COLO668 (cell line): ENCODE measurements at regions not wholly inside any gene's neighbourhood (a gene's known extent, or its start where the extent isn't known, plus 50 kb on each side); places are given as distances from the start of the nearest gene placed in this dataset.

ENCODE experiments used
- DNase-seq: peaks from one replicate; lab custom pipeline; 2025; ENCODE audit not compliant: unreplicated experiment; lab: John Stamatoyannopoulos, UW

DNA sequence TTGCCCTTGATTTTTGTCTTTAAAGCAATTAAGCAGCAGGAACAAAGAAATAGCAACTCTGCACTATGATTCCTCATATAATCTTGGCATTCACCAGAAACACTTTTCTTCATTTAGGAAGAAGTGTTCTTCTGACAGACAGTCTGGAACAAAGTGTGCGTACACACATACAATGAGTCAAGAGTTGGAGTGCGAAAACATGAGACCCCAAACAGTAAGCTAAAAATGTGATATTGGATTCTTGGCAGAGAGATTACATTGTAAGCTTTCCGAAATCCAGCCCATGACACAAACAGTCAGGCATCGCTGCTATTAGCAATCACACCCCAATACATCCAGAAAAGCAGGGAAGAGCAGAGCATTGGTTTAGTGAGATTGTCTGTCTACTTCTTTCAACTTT is 306.7 kb upstream of the TBC1D5 start:
- no peak for DNase-seq

DNA sequence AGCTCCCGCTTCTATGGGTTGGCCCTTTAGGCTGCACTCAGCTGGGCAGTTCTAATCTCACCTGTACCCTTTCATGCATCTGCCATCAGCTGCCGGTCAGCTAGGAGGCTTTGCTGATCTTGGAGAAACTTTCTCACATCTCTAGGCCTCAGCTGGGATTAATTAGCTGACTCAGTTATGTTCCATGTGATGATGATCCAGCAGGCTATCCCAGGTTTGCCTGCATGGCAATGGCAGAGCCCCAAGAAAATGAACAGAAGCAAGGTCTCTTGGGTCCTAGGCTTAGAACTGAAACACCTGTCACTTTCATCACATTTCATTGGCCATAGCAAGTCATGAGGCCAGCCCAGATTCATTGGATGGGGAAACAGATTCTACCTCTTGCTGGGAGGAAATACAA is 304.6 kb upstream of the TBC1D5 start:
- DNase-seq, result no peak

DNA sequence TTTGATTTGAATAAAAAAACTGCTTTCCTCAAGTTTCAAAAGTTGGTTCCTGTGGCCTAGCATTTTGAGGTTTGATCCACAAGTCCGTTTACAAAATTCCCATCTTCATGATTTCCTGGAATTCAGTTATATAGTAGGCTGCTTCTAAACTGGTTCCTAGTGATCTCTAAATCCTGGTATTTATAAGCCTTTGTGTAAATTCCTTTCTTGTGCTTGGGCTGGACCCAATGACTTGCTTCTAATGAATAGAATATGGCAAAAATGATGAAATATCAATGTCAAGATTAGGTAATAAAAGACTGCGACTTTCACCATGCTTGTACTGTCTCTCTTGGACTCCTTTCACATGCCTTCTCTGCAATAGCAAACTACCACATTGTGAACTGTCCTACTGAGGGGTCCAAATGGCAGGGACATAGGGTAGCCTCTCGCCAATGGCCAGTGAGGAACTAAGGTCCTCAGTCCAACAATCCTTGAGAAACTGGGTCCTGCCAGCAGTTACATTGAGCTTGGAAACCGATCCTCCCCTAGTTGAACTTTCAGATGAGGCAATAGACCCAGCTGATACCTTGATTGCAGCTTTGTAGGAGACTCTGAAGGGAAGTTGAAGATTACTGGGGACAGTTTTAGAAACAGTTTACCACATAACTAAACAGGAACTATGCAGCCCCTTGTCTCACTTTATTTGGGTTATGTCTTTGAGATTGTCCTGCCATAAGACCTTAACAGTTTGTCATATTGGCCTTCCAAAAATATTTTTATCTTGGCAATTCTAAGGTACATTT is 303.9 kb upstream of the TBC1D5 start:
- DNase-seq, result no peak

DNA sequence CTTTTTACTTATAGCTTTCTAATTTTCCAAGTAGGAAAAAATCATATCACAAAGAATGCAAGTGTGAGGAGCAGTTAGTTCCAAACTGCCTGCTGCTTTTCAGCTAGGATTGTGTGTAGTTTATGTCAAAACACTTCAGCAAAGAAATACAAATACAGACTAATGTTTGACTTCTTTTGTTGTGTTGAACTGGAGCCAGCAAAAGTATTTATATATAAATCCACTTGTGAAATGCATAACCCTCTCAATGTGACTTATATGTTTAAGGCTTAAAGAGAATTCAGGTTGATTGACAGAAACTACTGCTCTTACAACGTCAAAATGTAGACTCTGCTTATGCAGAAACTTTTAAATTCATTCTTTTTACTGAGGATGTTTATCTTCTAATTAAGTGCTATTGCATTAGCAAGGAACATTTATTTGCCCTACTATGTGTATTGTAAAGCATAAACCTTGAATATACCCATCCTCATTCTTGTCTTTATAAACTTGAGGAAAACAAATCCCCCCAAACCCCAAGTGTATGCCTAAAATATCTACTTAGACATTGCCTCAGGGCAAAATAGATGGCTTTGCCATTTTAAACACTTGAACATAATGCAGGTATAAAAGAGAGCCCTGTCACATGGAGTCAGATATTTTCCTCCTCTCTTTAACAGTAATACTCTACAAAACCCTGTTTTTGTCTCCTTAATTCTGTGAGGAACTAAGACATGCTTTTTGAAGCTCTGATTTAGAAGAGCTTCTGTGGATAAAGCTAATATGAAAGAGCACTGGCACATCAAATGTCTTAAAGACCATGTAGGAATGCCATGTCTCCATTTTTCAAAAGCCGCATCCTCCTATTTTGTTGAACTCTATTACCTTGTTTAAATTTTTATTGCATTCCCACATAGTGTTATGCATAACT is 302.8 kb upstream of the TBC1D5 start:
- no peak for DNase-seq

DNA sequence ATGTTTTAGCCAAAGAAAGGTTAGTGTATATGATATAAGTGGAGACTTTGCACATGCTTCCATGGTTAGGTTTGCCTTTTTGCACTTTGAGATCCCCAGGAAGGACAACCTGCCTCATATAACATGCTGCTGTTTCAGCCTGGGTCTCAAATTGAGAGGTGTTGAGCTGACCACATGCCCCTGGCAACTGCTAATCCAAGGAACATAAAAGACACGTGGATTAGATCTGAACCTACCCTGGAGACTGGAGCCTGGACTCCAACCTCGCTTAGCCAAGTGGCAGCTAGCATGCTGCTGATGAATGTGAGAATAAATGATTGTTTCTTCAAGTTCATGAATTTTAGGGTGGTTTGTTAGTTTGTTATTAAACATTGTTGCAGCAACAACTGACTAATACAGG is 301.8 kb upstream of the TBC1D5 start:
- no peak for DNase-seq

DNA sequence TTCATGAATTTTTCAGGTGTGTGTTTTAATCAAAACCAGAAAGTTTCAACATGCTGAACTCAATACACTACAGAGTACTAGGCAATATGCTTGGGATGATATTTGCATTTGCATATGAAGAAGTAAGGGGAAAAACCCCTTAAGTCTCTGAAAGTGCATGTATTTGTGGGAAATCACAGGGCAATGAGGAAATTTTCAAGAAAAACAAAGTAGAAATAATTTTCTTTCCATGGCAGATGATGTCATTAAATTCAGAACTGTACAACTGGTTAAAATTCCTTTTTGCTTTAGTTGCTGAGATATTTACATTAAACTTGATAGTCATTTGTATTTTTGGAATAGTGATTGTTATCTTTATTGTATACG is 294.0 kb upstream of the TBC1D5 start:
- no peak for DNase-seq

DNA sequence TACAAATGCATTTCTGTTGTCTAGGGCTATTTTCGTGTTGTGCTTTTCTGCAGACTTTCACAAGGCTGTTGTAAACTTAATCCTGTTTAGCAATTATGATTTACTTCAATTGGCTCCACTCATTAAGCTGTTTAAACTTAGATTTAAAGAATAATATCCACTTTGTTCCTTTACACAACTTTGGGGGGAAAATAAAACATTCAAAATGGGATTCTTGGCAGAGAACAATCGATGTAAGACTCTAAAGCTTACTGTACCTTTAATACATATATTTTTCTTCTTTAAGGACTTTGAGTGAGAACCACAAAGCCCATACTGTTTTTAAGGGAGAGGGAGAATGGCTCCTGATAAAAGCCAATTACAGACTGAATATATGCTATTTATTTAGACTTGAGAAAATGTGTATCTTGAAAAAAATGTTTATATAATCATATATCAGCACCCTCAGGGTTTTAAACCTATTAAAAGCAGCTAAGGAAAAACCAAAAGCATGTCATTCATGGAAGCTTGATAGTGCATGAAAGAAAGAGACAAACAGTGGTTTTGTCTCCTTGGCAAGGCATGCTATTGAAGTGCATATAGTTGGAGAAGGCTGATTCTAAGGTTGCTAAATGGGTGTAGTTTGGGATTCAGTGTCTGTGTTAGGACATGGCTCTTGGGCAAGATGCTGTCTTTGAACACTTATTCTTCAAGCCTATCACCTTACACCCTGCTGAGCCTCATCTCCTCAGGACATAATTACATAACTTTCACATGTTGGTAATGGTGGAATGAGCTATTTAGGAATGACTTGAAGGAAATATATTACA is 293.4 kb upstream of the TBC1D5 start:
- DNase-seq, result no peak

DNA sequence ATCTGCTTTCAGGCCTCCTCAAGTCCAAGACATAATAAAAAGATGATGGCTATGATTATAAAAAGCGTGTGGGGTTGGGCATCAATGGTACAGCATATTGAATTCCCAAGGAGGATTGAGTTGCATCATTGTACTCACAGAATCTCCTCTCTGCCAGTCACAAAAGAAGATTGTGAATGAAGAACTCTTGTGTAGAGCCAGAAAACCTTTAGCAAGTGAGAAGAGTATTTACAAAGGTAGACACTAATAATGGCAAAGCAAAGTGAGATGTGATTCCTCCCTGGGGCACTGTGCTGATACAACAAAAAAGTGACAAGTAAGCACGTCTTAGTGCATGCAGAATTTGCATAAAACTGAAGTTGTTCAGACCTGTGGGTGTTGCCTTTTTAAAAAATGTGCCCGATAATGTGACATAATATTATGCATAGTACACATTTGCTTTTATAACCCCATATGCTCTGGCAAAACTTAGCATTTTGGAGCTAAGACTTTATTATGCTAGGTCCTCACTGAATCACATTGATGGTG is 291.2 kb upstream of the TBC1D5 start:
- DNase-seq, result no peak

DNA sequence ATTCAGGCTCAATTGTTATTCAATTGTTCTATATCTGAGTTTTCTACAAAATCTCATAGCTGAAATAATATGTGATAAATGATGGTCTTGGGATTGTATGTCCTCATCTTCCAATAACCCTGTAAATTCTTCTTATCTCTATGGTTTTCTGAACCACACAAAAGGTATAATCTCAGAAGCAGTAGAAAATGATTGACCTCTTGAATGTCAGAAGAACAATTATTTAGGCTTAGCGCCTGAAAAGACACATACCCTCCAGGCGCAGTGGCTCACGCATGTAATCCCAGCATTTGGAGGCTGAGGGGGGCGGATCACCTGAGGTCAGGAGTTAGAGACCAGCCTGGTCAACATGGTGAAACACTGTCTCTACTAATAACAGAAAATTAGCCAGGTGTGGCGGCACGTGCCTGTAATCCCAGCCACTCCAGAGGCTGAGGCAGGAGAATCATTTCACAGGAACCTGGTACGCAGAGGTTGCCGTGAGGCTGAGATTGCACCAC is 288.0 kb upstream of the TBC1D5 start:
- DNase-seq, result no peak

DNA sequence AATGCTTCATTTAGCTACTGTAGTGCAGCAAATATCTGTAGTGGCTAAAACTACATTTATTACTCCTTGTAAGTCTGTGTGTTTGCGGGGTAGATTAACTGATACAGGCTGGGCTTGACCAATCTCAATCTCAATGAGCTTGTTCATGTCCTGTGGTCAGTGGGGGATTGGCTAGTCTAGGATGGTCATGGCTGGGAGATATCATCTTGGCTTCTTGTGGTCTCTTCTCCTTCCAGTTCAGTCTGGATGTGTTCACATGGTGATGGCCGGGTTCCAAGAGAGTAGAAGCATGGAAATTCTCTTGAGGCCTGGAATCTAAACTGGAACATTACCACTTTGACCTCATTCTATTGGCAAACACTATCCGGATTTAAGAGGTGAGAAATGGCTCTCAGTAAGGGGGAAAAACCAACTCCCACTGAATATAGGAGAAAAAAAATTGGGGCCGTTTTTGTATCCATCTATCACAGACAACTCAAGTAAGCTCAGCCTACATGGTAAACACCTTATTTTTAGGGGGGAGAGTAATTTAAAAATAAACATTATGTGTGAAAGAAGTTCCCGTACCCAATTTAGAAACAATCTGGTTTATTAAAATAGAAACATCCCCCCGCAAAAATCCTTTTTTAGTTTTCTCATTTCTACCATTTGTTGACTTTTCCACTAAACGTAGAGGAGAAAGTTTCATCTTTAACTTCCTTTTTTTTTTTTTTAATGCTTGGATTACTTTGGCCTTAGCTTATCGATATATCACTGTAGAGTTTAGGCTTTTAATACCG is 284.9 kb upstream of the TBC1D5 start:
- DNase-seq, result no peak

DNA sequence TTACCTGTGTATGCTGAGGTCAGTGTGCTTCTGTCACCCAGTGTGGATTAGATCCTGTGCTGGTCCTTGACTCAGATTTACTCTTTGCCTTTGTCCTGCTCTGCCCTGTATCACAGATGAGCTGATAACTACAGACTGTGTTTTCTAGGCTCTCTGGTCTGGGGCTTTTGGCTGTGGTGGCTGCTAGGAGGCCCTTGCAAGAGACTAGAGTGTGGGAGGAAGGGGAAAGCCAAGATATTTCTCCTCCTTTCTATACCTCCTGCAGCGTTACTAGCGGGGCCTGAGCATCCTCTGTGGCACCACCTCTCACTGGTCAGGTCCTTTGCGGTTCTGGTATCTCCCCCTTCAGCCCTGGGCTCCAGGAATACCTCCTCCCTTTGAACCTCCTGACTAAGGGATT is 282.3 kb upstream of the TBC1D5 start:
- DNase-seq, result no peak

DNA sequence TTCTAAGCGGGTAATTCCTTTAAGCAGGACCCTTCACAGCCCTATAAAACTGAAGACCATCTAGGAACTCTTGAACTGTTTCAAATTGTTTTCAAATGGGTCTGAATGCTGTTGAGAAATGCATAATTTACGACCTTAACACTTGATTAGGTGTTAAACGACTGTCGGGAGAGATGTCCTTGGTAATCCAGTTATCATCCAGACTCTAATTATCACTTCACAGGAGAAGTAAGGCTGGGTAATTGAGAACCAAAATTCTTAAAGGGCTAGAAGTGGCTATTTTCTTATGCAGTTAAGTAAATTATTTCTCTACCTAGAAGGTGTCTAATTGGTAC is 276.7 kb upstream of the TBC1D5 start:
- DNase-seq, result no peak

DNA sequence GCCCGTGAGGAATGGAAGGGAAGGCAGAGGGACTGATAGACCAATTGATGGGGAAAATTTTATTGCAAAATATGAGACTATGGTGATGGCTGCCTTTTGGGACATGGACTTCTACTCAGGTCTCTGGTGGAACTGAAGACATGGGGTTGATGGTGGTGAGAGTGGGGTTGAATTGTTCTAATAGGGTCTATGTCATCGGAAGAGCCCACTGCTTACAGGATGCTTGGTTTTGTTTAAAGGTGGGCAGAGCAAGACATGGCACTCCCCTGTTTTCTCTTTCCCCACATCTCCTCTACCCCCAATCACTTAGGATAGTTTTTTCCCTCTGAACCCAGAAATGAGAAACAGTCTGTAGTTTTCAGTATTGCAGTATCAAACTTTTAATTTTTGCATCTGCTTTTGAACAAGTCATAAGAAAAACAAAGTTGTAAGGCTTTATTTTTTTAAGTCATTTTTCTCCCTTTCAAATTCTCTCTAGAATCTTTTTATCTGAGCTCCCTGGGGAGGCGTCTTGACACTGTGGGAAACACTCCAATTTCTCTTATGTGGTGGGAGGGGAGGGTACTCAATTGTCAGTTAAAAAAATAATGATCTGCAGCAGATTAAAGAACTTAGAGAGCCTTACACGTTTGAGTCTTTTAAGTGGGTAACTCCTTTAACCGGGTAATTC is 276.2 kb upstream of the TBC1D5 start:
- no peak for DNase-seq

DNA sequence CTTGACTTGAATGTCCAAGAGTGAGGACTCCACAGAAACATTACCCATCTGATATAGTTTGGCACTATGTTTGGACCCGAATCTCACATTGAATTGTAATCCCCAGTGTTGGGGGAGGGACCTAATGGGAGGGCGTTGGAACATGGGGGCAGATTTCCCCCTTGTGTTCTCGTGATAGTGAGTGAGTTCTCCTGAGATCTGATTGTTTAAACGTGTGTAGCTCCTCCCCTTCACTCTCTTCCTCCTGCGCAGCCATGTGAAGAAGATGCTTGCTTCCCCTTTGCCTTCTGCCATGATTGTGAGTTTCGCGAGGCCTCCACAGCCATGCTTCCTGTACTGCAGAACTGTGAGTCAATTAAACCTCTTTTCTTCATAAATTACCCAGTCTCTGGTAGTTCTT is 273.9 kb upstream of the TBC1D5 start:
- DNase-seq, result no peak

DNA sequence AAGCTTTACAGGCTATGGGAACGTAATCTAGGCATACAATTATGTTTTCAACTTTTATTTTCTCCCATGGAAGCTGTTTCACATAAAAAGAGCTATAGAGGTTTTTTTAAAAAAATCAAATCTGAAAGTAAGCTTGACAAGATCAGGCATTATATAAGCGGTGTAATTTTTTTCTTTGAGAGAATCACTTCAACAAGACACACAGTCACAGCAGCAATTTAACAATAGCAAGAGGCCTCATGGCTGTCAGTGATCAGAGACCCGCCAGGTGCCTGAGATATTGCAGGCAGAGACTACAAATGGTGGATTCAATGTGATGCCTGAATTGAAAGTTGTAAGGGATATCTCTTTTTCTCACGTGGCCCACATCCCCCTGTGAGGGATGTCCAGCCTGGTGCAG is 270.5 kb upstream of the TBC1D5 start:
- no peak for DNase-seq

DNA sequence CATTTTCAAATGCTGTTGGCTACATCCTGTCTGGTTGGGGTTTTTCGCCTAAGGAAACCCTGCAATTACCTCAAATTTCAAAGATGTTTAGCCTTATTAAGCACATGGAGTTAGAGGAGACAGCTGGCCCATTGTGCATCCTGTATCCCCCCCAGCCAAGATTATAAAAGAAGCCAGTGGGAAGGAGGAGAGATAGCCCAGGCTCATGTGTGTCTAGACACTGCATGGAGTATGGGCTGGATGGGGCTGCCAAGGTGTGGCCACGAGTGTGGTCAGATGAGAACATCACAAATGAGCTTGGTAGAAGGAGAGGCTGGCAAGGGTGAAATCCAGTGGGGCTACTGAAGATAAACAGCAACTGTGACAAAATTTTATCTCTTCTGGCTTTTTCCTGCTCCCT is 270.0 kb upstream of the TBC1D5 start:
- no peak for DNase-seq

DNA sequence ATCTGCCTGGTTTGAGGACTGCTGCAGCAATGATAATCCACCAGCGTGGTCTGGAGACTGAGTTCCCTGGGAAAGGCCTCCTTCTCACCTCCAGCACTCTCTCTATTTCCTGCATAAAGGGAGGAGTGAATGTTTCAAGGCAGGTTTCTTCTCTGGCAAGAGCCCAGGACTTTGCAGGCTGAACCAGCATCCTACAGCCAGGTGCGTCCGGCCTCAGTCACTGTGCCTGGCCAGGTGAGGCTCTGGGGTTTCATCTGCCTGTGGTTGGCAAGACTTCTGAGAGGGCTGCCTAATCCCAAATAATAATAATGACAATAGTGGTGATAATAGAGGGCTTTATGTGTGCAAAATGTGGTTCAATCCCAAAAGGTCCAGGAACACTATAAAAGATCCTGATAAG is 269.0 kb upstream of the TBC1D5 start:
- DNase-seq, result no peak

DNA sequence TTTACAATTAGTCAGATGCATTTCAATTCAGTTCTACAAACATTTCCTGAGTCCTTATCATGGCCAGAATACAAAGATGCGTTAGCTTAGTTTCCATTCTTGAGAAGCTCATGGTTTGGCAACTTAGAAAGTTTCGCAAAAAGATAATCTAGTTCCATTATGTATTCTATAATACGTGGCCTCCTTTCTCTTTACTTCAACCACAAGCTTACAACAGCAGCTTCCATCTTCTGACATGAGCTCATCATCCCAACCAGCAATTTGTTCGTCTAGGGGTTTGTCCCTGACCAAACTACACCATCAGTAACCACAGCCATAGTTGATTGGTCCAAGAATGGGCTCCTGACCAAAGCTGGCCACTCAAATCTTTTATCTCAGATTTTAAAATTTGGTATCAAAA is 267.6 kb upstream of the TBC1D5 start:
- DNase-seq, result no peak

DNA sequence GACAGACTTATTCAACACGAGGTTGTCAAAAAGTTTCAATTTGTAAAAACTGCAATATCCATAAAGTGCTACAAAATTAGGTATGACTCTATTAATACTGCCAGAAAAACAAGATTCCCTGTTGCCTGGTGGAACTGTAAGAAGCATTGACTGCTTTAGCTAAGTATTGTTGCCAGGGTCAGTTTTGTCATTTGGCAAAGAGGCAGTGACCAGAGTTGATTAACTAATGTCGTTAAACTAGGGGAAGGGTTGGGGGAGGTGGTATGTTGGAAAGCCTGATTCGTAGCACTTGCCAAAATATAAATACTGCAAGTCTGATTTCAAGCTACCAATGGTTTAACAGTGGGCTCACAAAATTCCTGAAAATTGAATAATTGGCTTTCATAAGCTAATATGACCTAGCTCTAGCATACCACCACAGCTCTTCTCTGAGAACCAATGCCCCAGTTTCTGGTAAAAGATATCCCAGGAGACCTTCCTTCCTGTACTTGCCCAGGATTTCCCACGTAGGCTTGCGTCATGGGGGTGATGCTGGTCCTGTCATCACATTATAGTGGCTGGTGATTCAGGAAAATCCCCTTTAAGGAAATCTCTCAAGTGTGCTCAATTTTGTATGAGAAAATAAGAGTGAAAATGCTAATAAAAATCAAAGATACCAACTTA is 266.4 kb upstream of the TBC1D5 start:
- no peak for DNase-seq
